NCI-H345 (cell line): ENCODE measurements at regions not wholly inside any gene's neighbourhood (a gene's known extent, or its start where the extent isn't known, plus 50 kb on each side); places are given as distances from the start of the nearest gene placed in this dataset.

Experiments used
- DNase-seq: peaks from one replicate; lab custom pipeline; 2025; lab: John Stamatoyannopoulos, UW

- DNase-seq = no peak
Observed at GRCh38 chr20:60244373-60245146, 286.3 kb downstream of the CDH26 start.

GRCh38 chr20:60246751-60247150 is 288.5 kb downstream of the CDH26 start:
- no peak for DNase-seq

DNA sequence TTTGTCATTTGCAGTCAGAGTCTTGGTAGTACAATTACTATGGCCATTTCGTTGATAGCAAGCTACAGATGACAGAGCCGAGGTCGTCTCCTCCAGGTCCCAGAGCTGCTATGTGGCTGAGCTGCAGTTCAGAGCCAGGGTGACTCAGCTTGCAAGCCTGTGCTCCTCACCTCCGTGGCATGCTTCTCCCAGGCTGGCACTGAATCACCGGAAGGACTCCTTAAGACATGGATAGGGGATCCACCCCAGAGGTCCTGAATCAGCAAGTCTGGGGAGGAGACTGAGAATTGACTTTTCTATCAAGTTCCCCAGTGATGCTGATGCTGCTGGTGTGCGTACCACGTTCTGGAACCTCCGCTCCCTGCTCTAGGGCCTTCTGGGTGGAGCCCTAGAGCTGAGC is 291.2 kb downstream of the CDH26 start:
- no peak for DNase-seq

- DNase-seq = no peak
Observed at GRCh38 chr20:60250251-60250650, 292.0 kb downstream of the CDH26 start.

DNA sequence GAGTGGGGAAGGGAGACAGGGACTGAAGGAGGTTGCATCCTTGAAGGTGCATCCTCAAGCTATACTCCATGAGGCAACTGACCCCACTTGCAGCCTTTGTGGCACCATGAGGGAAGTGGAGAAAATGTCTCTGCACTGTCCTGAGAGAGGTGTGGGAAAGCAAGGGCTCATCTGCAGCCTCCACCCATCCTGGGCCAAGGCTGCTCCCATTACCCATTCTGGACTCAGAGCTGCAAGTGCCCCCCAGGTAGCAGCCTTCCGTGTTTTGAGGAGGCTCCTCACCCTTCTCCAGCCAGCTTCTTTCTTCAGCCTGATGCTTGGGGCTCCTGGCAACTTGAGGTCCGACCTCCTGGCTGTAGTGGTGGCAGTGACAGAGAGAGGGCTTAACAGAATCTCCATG is 294.6 kb downstream of the CDH26 start:
- DNase-seq = no peak

GRCh38 chr20:60253471-60253870 is 295.2 kb downstream of the CDH26 start:
- DNase-seq = no peak

GRCh38 chr20:60254901-60255411 is 296.7 kb downstream of the CDH26 start:
- DNase-seq = no peak

DNA sequence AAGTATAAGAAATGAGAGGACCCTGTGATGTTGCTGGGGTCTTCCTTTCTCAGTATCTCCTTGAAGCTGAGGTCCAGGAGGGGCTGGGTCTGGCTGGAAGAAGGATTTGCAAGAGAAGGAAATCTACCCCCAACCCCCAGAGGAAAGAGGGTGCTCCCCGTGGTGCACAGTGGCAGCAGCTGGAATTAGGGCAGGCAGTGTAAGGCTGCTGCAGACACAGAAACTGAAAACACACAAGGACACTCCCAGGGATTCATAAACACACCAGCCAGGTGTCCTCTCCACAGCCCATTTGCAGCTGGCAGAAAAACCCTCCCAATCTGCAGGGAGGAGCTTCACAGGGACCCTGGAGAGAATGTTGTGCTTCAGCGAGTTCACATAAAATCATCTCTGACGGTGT is 297.2 kb downstream of the CDH26 start:
- no peak for DNase-seq

GRCh38 chr20:60255866-60256265 is 297.6 kb downstream of the CDH26 start:
- no peak for DNase-seq

- DNase-seq = no peak
Observed at GRCh38 chr20:60256811-60257210, 298.6 kb downstream of the CDH26 start.

GRCh38 chr20:60257671-60258070 is 299.4 kb downstream of the CDH26 start:
- no peak for DNase-seq

DNA sequence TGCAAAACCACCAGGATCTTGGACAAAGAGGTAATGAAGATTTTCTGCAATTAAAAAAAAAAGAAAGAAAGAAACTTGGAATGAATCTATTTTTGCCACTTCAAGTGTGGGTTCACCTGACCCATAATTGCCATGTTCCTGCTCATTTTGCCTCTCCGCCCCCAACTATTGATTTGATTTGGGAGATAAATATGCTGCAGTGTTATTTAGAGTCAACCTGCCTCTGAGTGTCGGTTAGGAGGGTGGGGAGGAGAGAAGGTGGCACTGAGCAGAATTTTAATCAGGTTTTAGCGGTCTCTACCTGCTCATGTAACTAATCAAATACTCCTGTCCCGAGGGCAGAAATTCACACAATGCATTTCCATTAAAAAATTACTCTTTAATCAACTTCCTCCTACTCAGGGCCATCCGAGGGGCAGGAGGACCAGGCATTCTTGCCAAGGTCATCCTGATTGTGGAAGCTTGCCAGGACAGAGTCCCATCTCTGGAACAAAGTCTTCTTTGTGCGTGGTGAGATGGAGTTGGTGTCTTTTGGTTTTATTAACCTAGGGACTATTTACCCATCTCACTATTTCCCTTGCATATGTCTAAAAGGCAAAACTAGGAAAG is 300.1 kb downstream of the CDH26 start:
- no peak for DNase-seq

- DNase-seq = no peak
Observed at GRCh38 chr20:60261333-60261732, 303.1 kb downstream of the CDH26 start.

GRCh38 chr20:60262967-60263603 is 304.9 kb downstream of the CDH26 start:
- no peak for DNase-seq

GRCh38 chr20:60263725-60264709 is 305.8 kb downstream of the CDH26 start:
- DNase-seq = no peak

- no peak for DNase-seq
Observed at GRCh38 chr20:60266177-60266823, 308.1 kb downstream of the CDH26 start.

- no peak for DNase-seq
Observed at GRCh38 chr20:60268491-60268890, 310.3 kb downstream of the CDH26 start.

DNA sequence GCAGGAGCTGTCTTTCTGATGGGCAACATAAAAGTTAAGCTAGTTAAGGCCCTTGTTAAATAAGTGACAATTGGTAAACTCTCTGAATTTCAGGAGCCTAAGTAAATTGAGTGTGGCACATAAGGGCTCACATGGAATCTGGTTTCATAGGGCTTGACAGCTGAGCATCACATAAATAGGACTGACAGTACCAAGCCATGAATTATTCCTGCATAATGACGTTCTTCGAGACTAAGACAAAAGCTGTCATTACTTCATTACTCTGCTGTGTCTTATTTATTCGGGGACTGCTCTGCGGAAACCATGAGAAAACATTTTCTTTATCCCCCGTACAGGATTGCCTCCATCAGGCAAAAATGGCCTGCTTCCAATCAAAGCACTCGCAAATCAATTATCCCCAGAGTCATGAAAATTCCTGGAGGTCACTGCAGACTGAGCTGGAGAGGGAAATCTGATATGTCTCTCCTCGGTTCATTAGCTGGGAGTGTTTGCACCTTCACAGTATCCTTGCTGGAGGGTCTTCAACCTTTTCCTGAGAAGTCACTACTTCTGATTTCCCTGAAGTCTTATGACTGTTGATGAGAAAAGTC is 311.4 kb downstream of the CDH26 start:
- no peak for DNase-seq

GRCh38 chr20:60270341-60270740 is 312.1 kb downstream of the CDH26 start:
- no peak for DNase-seq

DNA sequence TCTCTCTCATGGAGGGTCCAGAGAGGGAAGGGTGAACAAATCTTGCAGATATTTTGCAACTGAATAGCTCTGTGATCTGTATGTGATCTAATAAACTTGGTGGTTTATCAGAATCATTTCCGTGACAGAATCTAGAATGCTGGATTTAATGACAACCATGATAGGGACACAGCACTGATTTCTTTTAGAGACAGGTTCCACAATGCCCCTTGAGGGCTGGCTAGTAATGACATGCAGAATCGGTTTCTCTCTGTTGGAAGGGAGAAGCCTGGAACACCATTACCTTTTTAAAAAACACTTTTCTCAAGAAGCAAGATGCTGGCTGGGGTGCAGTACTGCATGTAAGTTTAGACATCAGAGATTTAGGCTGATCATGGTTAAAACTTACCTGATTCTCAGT is 313.4 kb downstream of the CDH26 start:
- DNase-seq = no peak

- DNase-seq = no peak
Observed at GRCh38 chr20:60272790-60273189, 314.6 kb downstream of the CDH26 start.
